Lung (tissue), 11 donors: ENCODE measurements at regions not wholly inside any gene's neighbourhood (a gene's known extent, or its start where the extent isn't known, plus 50 kb on each side); places are given as distances from the start of the nearest gene placed in this dataset.

ENCODE experiments used
- ATAC-seq: fragments of 200-7000 bp; cut with Tn5 transposase; one replicate; pipeline ENCODE4 v1.9.1; 2020; ENCODE audit warnings: moderate number of reproducible peaks; ENCODE audit not compliant: insufficient read depth, low FRiP score
- DNase-seq, 3 donors: peaks; one replicate each; pipeline ENCODE4 v3.0.0-alpha.2; 2013 to 2017
- H3K27ac ChIP-seq, 2 donors: one replicate each; pipeline ENCODE4 v1.5.1; 2013; ENCODE audit warnings: mild to moderate bottlenecking in 2 of 2, moderate library complexity in 2 of 2, control low read depth in 1 of 2, inconsistent platforms in 1 of 2, low read depth in 1 of 2, low read length in 1 of 2
- H3K27me3 ChIP-seq, 3 donors: one replicate each; pipeline ENCODE4 v1.5.1; 2013; ENCODE audit warnings: low read length in 2 of 3; ENCODE audit not compliant: control insufficient read depth in 3 of 3, insufficient read depth in 3 of 3
- H3K36me3 ChIP-seq, 4 donors: one replicate each; pipeline ENCODE4 v1.5.1; 2013; ENCODE audit warnings: low read length in 4 of 4, mild to moderate bottlenecking in 1 of 4, moderate library complexity in 1 of 4; ENCODE audit not compliant: control insufficient read depth in 4 of 4, insufficient read depth in 4 of 4
- H3K4me1 ChIP-seq, 5 donors: one replicate each; pipeline ENCODE4 v1.5.1; 2013; ENCODE audit warnings: low read length in 5 of 5, mild to moderate bottlenecking in 2 of 5, moderate library complexity in 1 of 5; ENCODE audit not compliant: control insufficient read depth in 5 of 5, insufficient read depth in 5 of 5
- H3K4me3 ChIP-seq: one replicate; pipeline ENCODE4 v1.5.1; 2013; ENCODE audit warnings: mild to moderate bottlenecking, control low read depth, moderate library complexity
- H3K9ac ChIP-seq, 2 donors: one replicate each; pipeline ENCODE4 v1.5.1; 2013; ENCODE audit warnings: low read length in 2 of 2, control low read depth in 1 of 2; ENCODE audit not compliant: insufficient read depth in 1 of 2
- H3K9me3 ChIP-seq, 4 donors: one replicate each; pipeline ENCODE4 v1.5.1; 2013; ENCODE audit warnings: low read length in 3 of 4, mild to moderate bottlenecking in 1 of 4, moderate library complexity in 1 of 4; ENCODE audit not compliant: control insufficient read depth in 4 of 4, insufficient read depth in 3 of 4
- WGBS, 2 donors: extraction: QIAGEN DNeasy Blood & Tissue Kit; methylation state at CpG; one replicate each; pipeline ENCODE4 v1.1.7; 2013; 5-methylcytosine and 5-hydroxymethylcytosine counted together
- TF ChIP-seq, protein P1 (sequence below): IDR thresholded peaks from 2 replicates; pipeline ENCODE4 v1.5.1; 2012; ENCODE audit warnings: mild to moderate bottlenecking; ENCODE audit errors: control extremely low read depth, extremely low read depth
- donor health status: control.
- donor health status: control.
- donor health status: Bipolar disorder and iron deficiency.
- donor health status: healthy.
- donor health status: DM: yes; HTN: yes; CAD: no.

DNA sequence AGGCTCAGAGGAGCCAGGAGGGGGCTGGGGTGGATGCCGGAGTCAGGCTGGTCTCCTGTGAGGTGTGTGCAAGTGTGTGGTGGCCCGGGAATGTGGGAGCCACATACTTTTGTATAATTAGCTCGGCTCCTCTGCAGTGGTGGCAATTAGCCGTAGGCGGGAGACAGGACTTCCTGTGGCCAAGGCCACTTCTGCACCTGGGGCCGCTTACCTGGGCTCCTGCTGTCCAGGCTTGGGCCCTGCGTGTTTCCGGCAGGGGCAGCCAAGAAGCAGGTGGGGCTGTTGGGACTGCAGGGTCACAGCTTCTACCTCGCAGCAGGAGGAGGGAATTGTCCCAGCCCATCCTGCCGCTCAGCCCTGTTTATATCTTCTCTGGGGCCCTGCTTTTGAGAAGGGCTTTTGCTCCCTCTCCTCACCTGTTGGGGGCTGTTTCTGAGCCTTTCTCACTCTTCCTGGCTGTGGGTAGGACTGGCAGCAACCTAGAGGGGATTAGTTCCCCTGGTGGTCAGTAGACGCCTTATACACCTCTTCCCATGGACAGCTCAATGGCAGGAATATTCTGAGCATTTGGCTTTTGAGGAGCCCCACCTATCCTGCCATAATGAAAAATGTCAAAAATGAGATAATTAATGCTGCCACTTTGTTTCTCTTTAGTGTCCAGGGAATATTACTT is 145.4 kb upstream of the PITX1 start:
- Histone ChIP-seq H3K36me3 (no peaks in the 10 kb centered on the region), H3K27me3 (peaks cover 0 to 2% (median 0%) of the 10 kb centered on the region in 3 donors), H3K27ac (no peak overlapping the region), H3K4me3 (no peak overlapping the region), H3K9ac (no peak overlapping the region), H3K4me1 (no peaks in the 10 kb centered on the region), H3K9me3 (peaks cover 0 to 3% (median 0%) of the 10 kb centered on the region in 4 donors)
- no peak for ATAC-seq
- WGBS, 2 donors, result 64 to 65% methylated on average over 10 to 11 of the region's 11 CpGs
- TF ChIP-seq, protein P1, sequence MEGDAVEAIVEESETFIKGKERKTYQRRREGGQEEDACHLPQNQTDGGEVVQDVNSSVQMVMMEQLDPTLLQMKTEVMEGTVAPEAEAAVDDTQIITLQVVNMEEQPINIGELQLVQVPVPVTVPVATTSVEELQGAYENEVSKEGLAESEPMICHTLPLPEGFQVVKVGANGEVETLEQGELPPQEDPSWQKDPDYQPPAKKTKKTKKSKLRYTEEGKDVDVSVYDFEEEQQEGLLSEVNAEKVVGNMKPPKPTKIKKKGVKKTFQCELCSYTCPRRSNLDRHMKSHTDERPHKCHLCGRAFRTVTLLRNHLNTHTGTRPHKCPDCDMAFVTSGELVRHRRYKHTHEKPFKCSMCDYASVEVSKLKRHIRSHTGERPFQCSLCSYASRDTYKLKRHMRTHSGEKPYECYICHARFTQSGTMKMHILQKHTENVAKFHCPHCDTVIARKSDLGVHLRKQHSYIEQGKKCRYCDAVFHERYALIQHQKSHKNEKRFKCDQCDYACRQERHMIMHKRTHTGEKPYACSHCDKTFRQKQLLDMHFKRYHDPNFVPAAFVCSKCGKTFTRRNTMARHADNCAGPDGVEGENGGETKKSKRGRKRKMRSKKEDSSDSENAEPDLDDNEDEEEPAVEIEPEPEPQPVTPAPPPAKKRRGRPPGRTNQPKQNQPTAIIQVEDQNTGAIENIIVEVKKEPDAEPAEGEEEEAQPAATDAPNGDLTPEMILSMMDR, result no peak
- DNase-seq, result no peak

DNA sequence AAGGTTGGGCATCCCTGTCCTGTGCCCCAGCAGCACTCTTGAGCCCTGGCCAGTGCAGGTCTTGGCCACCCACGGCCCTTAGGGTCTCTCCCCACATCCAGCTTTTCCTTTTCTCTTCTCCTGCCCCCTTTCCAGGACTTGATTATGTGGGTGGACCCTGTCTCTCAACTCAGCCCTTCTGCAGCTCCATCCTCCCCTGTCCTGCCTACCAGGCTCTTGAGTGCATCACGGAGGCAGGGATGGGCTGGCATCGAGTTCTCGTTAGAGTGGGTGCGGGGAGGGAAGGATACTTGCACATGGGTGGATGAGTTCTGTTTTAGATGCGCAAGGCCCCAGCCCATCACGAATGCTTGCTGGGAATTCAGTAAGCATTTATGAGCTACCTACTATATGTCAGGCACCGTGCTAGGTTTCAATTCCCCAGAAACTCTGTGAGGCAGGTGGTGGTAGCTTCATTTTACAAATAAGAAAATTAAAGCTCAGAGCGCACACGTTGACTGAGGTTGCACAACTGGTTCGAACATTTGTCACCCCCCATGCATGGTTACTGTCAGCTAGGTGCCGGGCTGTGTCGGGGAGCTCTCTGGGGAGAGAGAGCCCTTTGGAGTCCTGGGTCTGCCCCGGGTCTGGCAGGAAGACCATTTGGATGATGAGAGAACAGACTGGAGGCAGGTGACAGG is 144.6 kb upstream of the PITX1 start:
- H3K4me1 ChIP-seq, result no peaks in the 10 kb centered on the region
- H3K36me3 ChIP-seq, result no peaks in the 10 kb centered on the region
- TF ChIP-seq, protein P1, result no peak
- H3K9me3 ChIP-seq, result peaks cover 0 to 3% (median 0%) of the 10 kb centered on the region in 4 donors
- WGBS, 2 donors, result 74 to 80% methylated on average over 14 of the region's 14 CpGs
- no peak for ATAC-seq
- no peak overlapping the region for H3K27ac ChIP-seq
- peaks cover 0 to 2% (median 0%) of the 10 kb centered on the region in 3 donors for H3K27me3 ChIP-seq
- H3K9ac ChIP-seq, result no peak overlapping the region
- no peak for DNase-seq
- no peak overlapping the region for H3K4me3 ChIP-seq

DNA sequence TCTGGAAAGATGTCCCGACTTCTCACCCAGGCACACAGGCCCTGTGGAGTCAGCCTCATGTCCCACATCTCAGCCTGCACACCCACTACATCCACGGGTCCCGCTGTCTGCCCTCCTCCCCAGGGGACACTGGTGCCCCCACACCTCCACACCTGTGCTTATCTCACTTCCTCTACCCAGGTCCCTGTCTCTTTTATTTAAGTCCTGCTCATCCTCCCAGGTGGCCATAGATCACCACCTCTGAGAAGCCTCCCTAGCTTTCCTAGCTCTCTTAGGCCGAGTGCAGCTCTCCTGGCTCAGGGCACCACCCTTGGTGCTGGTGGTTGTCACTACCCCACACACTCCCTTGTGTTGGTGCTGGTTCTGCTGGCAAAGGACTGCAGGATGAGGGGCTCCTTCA is 143.6 kb upstream of the PITX1 start:
- DNase-seq, result no peak
- Histone ChIP-seq H3K4me1 (no peaks in the 10 kb centered on the region), H3K9ac (no peak overlapping the region), H3K4me3 (no peak overlapping the region), H3K36me3 (no peaks in the 10 kb centered on the region), H3K9me3 (peaks cover 0 to 3% (median 0%) of the 10 kb centered on the region in 4 donors), H3K27ac (no peak overlapping the region), H3K27me3 (peaks cover 0 to 2% (median 0%) of the 10 kb centered on the region in 3 donors)
- WGBS, 2 donors, result 84 to 95% methylated on average over 4 of the region's 4 CpGs
- no peak for ATAC-seq
- TF ChIP-seq, protein P1, result no peak
